Stimulated activated CD8-positive, alpha-beta memory T cell treated with anti-CD3 and anti-CD28 coated beads, Interleukin-15, amount 100 ng/mL, for 1 hour (primary cell): ENCODE measurements at regions not wholly inside any gene's neighbourhood (a gene's known extent, or its start where the extent isn't known, plus 50 kb on each side); places are given as distances from the start of the nearest gene placed in this dataset.
"Not testable (repeated sequence)": the region's sequence is repeated elsewhere in the genome, so short reads cannot be mapped to it uniquely, and the experiment has no call there.

ENCODE experiments used
- DNase-seq: peaks from one replicate; pipeline ENCODE4 v3.0.0-alpha.2; 2020; ENCODE audit warnings: low read depth

DNA sequence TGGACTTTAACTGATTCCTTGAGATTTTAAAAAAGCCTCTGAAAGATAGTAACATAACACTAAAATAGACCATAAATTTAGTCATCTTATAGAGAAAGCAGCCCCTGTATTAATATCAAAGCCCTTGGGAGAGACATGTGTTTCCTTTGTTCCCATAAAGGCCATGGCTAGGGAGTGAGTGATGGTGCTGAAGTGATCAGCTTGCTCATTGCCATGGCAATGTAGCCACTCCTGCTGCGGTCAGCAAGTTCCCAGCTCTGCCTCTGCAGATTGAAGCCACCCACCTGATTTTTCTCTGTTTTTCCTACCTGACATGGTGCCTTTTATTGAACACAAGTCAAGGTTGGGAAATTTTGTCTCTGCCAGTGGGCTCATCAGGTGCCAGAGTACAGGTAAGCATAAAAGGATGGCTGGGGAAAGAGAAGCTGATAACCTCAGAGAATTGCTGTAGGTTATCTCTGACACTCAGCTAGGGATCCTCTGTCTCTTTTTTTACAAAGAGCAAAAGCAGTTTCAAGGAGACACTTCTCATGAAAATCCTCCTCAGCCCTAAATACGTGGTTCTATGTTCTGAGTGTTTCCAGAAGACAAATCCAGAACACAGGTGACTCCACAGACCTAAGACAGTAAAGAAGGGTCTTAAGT lies 296.3 kb upstream of the NMUR2 start:
- DNase-seq: no peak

DNA sequence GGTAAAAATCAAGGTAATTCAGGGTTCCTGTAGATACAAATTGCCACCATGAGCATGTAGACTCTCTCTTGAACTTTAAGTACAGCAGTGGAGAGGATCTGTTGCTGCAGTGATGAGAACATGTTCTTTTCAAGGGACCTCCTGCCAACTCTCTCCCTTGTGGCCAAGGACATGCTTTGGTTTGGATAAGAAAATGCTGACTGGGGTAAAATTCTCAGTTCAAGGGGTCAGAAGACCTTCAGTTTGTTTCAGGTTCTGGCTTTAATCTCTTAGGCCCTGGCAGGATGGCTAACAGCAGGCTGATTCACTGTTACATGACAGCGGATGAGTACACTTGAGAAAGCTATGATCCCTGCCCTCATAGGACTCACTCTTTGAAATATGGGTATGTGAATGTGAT lies 299.2 kb upstream of the NMUR2 start:
- DNase-seq: no peak

DNA sequence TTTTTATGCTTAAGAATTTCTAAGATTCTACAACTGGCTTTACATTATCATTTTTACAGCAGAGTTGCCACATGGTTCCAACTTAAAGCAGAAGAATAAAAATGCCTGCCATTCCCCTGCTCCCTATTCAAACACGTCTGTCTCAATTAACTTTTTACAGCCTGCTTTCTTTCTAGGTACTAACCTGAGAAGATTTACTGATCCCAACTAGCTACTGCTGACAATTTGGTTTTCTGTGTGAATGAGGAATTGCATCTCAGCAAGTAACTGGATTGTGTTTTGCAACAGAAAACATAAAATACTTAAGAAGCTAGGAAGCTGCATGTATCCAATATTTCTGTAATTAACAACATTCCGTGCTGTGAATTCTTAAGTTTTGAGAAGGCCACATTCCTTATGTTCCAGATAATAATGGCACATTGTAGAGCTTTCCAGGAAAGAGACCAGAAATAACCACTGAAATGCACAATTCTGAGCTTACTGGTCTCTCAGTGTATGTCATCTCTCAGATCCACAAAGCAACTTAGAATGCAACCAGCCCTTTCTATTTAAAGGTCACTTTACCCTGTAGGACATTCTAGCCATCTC lies 306.8 kb upstream of the NMUR2 start:
- DNase-seq: no peak

DNA sequence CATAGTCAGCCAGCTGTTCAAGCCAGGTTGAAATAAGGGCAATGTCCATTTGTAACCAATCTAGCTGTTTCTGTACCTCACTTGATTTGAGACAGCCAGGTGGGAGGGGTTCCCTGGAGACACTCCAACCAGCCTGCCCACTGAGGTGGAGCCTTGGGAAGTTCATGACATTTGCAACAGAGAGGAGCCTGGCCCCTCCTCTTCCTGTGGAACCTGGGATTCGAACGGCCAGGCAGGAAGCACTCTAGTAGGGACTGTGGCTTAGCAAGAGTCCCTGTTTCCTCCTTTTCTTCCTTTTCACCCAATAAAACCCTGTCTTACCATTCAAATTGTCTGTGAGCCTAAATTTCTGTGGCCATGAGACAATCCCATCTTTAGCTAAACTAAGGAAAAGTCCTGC lies 312.3 kb upstream of the NMUR2 start:
- DNase-seq: no peak

DNA sequence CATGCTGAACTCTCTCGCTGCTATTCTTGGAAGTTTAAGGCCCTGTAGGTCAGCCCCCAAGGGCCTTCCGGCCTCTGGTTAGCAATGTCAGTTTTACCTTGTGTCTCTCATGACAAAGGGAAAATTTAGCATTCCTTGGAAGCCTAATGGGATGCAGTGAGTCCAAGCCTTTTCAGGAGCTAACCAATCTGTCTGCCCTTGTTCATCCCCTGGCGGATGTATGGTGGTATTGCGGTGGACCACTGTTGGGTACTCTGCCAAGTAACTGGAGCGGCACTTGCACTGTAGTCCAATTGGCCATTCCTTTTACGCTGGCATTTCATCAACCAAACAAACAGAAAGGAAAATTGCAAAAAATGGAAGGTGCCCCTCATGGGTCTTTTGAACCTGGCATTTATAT lies 318.4 kb upstream of the NMUR2 start:
- no peak for DNase-seq

DNA sequence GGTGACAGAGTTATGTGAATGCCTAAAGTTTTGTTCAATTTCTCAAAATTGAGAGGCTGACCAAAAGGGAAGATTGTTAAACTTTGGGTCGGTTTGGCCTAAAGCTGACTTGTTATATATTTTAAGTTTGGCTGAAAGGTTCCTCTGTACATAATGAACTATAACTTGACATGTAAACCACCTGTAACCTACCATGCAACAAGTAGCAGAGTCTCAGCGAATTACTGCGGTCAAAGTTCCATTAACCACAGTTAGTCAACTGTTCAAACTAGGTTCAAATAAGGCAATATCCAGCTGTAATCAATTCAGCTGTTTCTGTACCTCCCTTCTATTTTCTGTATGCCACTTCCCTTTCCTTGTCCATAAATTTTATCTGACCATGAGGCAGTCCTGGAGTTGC lies 325.1 kb upstream of the NMUR2 start:
- DNase-seq: no peak

DNA sequence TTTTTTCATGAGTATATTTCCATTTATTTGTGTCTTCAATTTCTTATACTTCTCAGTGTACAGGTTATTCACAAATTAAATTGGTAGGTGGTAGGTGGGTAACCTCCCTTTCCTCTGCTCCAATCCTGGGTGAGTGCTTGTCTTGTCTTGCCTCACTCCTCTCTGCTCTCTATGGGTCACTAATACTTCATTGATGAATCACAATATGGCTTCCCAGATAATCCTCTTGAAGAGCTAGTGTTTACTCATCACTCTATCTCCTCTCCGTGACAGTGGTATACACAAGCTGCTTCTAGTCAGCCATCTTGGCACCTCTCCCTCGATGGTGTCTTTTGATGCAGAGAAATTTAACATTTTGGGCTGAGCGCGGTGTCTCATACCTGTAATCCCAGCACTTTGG lies 331.8 kb upstream of the NMUR2 start:
- no peak for DNase-seq

DNA sequence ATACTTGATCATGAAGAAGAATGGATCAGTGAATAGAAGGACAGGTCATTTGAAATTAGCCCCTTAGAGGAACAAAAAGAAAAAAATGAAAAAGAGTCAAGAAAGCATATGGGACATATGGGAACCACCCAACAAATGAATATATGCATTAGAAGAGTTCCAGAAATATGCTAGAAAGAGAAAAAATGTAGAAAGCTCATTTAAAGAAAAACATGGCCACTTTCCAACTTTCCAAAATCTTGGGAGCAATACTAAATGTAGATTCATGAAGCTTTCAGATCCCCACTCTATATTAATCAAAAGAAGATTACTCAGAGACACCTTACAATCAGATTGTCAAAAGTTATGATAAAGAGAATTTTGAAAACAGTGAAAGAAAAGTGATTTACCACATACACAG lies 334.8 kb upstream of the NMUR2 start:
- no peak for DNase-seq

DNA sequence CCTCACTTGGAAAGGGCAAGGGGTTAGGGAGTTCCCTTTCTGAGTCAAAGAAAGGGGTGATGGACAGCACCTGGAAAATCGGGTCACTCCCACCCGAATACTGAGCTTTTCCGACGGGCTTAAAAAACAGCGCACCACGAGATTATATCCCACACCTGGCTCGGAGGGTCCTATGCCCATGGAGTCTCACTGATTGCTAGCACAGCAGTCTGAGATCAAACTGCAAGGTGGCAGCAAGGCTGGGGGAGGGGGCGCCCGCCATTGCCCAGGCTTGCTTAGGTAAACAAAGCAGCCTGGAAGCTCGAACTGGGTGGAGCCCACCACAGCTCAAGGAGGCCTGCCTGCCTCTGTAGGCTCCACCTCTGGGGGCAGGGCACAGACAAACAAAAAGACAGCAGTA lies 336.0 kb upstream of the NMUR2 start:
- not testable (repeated sequence) for DNase-seq

DNA sequence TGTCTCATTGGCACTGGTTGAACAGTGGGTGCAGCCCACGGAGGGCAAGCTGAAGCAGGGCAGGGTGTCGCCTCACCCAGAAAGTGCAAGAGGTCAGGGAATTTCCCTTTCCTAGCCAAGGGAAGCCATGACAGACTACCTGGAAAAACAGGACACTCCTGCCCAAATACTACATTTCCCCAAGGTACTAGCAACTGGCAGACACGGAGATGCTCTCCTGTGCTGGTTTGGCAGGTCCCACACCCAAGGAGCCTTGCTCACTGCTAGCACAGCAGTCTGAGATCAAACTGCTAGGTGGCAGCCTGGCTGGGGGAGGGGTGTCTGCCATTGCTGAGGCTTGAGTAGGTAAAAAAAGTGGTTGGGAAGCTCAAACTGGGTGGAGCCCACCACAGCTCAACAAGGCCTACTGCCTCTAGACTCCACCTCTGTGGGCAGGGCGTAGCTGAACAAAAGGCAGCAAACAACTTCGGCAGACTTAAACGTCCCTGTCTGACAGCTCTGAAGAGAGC lies 382.7 kb upstream of the NMUR2 start:
- DNase-seq: not testable (repeated sequence)

DNA sequence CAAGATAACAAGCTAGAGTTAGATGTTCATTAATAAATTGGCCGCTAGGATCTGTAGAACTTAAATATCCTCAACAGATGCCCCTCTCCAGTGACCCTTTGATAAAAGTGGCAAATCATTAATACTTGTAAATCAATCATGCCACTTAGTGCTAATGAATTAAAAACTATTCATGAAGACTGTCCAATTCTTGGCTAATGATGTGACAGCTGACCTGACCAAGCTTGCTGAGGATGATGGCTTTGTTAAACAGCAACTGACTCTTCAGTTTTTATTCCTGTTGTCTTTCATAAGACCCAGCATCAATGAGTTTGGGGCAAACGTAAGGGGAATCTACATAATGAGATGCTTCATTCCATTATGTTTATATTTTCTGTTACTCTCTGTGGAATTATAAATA lies 396.8 kb upstream of the NMUR2 start:
- DNase-seq: no peak

DNA sequence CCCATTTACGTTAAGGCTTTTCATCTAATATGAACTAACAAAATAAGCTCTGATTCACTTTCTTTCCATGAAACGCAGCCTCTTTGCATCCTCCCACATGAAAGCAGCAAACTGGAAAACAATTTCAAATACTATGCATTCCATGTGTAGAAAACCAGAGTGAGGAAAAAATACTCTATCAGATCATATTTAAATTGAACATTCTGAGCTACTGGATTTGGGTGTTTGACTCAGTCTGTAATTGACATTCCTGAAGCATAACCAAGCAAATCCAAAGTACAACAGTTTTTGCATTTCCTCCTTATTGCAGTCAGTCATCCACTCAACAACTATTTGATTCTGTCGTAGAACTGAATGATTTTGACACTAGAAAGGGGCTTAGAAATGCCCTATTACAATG lies 399.1 kb upstream of the NMUR2 start:
- DNase-seq: no peak

DNA sequence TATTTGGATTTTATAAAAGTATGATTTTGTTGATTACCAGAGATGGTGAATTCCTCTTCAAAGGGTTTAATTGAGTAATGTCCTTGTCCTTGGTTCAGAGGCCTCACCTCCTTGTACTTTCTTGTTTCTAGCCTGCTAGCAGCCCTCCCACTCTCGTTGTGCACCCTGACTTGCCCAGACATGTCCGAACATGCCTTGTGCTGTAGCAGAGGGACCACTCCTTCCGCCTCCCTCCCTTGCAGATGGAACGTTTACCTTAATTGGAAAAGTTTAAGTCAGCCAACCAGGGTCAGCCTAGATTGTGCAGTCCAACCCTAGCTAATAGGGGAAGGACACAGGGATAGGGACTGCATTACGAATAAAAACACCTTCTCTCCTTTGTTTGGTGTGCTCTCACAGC lies 406.9 kb upstream of the NMUR2 start:
- no peak for DNase-seq

DNA sequence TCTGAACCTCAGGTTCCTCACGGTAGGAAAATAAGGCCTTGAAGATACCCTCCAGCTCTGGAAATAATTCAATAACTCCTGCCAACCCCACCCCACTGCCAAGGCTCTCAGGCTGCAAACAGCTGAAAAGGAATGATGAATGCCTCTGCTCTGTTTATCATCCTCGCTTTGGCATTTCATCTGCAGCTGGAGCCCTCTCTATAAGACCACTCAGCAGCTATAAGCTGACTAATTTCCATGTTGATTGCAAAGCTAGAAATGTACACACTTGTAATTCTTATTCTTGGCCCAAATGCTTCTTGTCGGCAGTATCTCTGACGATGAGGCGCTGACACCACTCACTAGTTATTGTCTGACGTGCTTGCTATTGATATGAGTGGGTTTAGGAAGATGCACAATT lies 408.4 kb upstream of the NMUR2 start:
- DNase-seq: no peak

DNA sequence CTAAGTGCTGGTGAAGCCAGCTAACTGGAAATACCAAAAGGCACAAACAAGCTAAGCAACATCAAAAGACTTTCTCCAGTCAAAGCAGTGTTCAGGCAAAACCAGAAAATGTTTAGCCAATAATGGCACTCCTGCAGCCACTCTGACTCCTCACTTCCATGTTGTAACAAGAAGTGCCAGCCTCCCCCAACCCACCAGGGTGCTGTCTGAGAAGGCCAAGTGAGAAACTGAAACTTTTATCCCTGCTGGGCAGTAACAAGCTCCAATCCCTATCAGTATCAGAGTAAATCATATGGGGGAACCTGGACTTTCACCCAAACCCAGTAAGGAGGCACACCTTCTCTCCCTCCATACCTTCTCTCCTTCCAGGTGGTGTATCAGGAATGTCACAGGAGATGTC lies 414.8 kb upstream of the NMUR2 start:
- no peak for DNase-seq

DNA sequence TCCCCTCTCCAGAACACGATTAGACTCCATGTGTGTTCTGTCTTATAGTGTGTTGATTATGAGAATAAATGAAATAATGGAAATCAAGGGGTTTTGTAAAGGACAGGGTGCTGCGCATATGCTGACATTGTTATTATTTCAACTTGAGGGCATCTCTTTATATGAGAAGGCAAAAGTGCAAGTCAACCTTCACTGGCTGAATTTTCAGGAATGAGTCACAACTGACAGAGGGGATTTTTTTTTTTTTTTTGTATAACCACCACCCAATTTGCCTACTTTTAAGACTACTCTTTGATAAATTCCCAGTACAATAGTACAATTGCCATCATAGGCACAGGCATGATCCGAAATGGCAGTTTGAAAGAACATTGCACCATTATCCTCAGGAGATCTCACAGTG lies 419.2 kb upstream of the NMUR2 start:
- no peak for DNase-seq

DNA sequence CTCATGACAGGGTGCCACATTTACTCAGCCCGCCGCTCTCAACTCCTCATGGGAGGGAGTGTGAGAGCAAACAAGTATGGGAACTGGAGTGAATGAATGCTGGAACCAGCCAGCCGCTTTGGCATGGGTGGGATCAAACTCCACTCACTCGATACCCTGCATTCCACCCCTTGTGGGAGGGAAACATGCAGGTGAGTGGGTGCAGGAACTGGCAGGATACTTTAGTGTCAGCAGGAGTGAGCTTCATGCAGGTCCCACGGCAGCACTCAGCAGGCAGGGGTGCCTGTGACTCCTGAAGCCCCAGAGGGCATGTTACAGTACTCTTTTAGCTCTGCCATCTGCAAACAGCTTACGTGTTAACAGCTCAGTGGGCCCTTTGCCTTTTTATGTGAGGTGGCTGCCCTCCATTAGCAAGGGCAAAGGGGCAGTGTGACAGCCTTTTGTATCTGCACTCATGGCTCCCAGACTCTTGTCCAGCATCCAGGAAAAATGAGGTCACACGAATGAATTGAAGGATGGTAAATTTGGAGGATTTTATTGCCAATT lies 433.2 kb upstream of the NMUR2 start:
- DNase-seq: no peak

DNA sequence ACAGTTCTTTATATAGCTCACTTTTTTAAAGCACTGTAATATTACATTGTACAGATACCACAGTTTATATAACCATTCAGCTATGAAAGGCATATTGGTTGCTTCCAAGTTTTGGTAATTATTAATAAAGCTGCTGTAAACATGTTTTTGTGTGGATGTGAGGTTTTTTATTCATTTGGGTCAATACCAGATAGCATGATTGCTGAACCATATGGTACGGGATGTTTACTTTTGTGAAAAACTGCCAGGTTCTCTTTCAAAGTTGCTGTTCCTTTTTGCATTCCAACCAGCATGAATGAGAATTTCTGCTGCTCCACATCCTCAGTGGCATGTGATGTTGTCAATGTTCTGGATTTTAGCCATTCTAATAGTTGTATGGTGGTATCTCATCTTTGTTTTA lies 439.6 kb upstream of the NMUR2 start:
- no peak for DNase-seq

DNA sequence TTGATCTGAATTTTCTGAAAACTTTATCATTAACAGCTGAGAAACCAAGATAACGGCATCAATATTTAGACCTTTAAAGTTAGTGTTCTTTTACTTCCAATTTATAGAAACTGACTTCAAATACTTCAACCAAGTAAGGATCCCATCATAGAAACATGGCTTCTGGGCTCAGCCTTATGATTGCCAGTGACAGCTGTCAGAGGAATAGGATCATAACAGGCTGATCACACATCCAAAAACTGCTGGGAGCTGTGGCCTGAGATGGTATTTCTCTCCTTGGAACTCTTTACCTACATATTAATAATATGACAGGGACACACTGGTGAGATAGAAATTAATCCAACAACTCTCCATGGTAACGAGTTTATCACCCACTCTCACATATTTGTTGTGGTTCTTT lies 448.3 kb upstream of the NMUR2 start:
- no peak for DNase-seq

DNA sequence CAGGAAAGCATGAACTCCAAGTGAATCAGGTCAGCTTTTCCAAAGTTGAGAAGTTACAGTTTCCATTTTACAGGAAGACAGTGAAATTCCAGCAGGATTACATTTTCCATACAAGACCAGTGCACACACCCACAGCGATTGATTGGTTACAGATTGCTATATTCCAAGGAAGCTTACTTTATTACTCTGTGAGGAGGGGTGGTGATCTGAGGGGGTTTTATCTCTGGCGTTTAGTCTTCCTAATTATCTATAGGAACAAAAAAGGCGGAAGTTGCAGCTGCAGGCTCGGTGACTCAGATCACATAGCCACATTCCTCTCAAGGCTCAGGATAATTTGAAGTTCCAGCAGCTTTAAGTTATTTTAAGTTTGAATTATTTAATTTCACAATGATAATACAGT lies 450.4 kb upstream of the NMUR2 start:
- no peak for DNase-seq

DNA sequence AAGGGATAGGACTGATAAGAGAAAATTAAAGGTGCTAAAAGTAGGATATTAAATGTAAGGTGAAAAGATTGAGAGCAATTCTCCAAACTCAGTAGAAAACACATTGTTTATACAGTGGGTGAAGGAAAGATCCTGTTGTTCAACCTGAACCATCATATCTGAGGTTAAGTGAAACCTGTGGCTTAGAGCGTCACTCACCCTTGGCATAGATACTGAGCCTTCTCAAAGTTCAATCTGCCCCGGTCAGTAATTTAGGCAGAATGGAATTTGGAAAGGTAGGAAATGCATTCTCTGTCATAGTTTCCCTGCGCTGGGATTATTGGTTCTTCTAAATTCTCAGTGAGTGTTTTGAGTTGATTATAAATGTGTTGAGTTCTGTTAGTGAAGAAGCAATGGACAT lies 456.2 kb upstream of the NMUR2 start:
- DNase-seq: no peak

DNA sequence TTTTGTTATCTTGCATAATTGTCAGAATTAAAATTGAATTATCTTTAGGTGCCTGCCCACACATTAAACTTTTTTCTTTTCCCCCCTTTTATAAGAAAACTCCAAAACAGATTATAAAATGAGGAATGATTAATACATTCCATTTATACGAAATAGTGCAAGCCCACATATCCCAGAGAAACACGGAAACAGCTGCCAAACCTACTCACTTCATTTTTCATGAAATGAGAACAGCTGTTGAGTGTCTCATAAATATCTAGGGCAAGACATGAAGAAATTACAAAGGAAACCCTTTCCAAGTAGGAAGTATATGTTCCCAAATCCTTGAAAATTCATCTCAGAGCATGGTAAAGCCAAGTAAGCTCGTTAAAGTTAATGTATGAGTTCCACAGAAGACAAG lies 459.4 kb upstream of the NMUR2 start:
- DNase-seq: no peak

DNA sequence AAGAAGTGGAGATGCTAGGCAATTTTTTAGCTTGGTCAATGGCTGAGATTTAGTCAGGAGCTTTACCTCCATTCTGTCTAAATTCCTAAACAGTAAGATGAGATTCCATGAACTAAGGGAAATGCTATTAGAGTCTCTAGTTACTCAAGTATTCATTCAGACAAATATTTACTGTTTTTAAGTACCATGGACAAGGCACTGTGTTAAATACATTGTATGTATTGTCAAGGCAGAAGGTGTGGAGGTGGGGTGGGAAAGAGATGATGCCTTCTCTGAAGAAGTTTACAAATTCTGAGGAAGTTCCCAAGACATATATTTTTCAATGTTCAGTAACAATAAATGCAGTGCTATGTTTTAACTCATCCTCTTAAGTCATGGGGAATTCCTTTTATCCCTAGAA lies 459.9 kb upstream of the NMUR2 start:
- DNase-seq: no peak

DNA sequence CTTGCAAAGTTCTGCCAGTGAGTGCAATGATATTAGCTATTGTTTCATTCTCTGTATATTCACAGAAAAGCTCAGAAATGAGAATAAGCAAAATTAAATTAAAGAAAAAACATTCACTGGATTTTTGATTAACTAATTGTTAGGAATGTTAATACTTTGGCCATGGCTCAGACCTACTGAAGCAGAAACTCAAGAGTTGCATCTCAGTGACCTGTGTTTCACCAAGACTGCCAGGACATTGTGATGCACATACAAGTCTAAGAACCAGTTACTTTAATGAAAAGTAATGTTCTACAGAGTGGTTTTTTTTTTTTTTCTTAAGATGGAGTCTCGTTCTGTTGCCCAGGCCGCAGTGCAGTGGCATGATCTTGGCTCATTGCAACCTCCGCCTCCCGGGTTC lies 464.9 kb upstream of the NMUR2 start:
- no peak for DNase-seq
